B cell (primary cell): ENCODE measurements at regions not wholly inside any gene's neighbourhood (a gene's known extent, or its start where the extent isn't known, plus 50 kb on each side); places are given as distances from the start of the nearest gene placed in this dataset.

Source experiments
- ATAC-seq: fragments of 200-7000 bp; cut with Tn5 transposase; one replicate; pipeline ENCODE4 v1.10.0; 2021; ENCODE audit warnings: low read depth, mild to moderate bottlenecking, moderate number of reproducible peaks, moderate library complexity
- CTCF ChIA-PET: fragments of 350-600 bp; sonication (Branson Sonifier 250); formaldehyde crosslinking; loops from one replicate; lab custom pipeline; 2021; ENCODE audit warnings: antibody characterized with exemption, inconsistent platforms; lab: Charles Lee
- POLR2A ChIA-PET: fragments of 350-600 bp; sonication (Branson Sonifier 250); formaldehyde crosslinking; loops from one replicate; lab custom pipeline; 2021; ENCODE audit warnings: antibody characterized with exemption; lab: Charles Lee
- DNase-seq: peaks from one replicate; pipeline ENCODE4 v3.0.0; 2013
- H2AFZ ChIP-seq: 2 replicates; pipeline ENCODE4 v1.6.1; 2012; ENCODE audit warnings: mild to moderate bottlenecking, low read depth, low read length; ENCODE audit not compliant: insufficient read depth, poor library complexity, severe bottlenecking
- H3K27ac ChIP-seq, 2 donors: 1 replicate in 1 of 2; 2 replicates in 1 of 2; pipeline ENCODE4 v1.5.1; 2012 to 2013; ENCODE audit warnings: low read length in 2 of 2, mild to moderate bottlenecking in 2 of 2, moderate library complexity in 1 of 2
- H3K27me3 ChIP-seq, 4 experiments: fragments of 200-600 bp in 1 of 4; sonication (generic) in 1 of 4; replicated peaks in 1 of 4; 1 replicate in 2 of 4; 2 replicates in 2 of 4; pipeline versions ENCODE4 v1.6.1 to v1.7.0; 2013 to 2016; ENCODE audit warnings: low read length in 3 of 4, mild to moderate bottlenecking in 2 of 4, mixed read lengths in 1 of 4, moderate library complexity in 1 of 4; ENCODE audit not compliant: insufficient read depth in 4 of 4, control insufficient read depth in 3 of 4; ENCODE audit errors: control extremely low read depth in 1 of 4
- H3K36me3 ChIP-seq, 2 experiments: replicated peaks in 1 of 2; 1 replicate in 1 of 2; 2 replicates in 1 of 2; pipeline versions ENCODE4 v1.6.1 to v1.7.1; 2013; ENCODE audit warnings: low read length in 1 of 2; ENCODE audit not compliant: insufficient read depth in 2 of 2, control insufficient read depth in 1 of 2; ENCODE audit errors: control extremely low read depth in 1 of 2, extremely low read depth in 1 of 2
- H3K4me1 ChIP-seq, 2 donors: fragments of 200-600 bp in 1 of 2; sonication (generic) in 1 of 2; 1 replicate in 1 of 2; 2 replicates in 1 of 2; pipeline versions ENCODE4 v1.5.1 to v1.6.1; 2013 to 2017; ENCODE audit warnings: low read length in 2 of 2; ENCODE audit not compliant: control insufficient read depth in 2 of 2, insufficient read depth in 2 of 2
- H3K4me2 ChIP-seq: replicated peaks from 2 replicates; pipeline ENCODE3; 2012; ENCODE audit warnings: mild to moderate bottlenecking, low read depth, low read length; ENCODE audit not compliant: poor library complexity, severe bottlenecking
- H3K4me3 ChIP-seq, 5 experiments: fragments of 200-600 bp in 1 of 5; sonication (generic) in 1 of 5; 1 replicate in 3 of 5; 2 replicates in 2 of 5; pipeline versions ENCODE4 v1.5.1 to v1.7.0; 2011 to 2016; ENCODE audit warnings: low read length in 4 of 5, mild to moderate bottlenecking in 4 of 5, low read depth in 2 of 5, control low read depth in 1 of 5, moderate library complexity in 1 of 5; ENCODE audit not compliant: insufficient read depth in 1 of 5; ENCODE audit errors: control extremely low read depth in 1 of 5, extremely low read depth in 1 of 5
- H3K79me2 ChIP-seq: fragments of 200-600 bp; sonication (generic); one replicate; pipeline ENCODE4 v1.6.0; 2016; ENCODE audit warnings: low read length; ENCODE audit not compliant: control insufficient read depth, insufficient read depth
- H3K9ac ChIP-seq: fragments of 200-600 bp; sonication (generic); 2 replicates; pipeline ENCODE4 v1.6.1; 2017; ENCODE audit warnings: mild to moderate bottlenecking, low read length, moderate library complexity
- H3K9me3 ChIP-seq, 3 donors: one replicate each; pipeline versions ENCODE4 v1.6.1 to v1.7.1; 2013; ENCODE audit warnings: low read length in 2 of 3; ENCODE audit not compliant: control insufficient read depth in 2 of 3, insufficient read depth in 1 of 3; ENCODE audit errors: control extremely low read depth in 1 of 3
- H4K20me1 ChIP-seq: 2 replicates; pipeline ENCODE4 v1.6.0; 2012; ENCODE audit warnings: mild to moderate bottlenecking, low read length; ENCODE audit not compliant: insufficient read depth, control insufficient read depth, poor library complexity, severe bottlenecking
- H3K27ac Mint-ChIP-seq: one replicate; pipeline ENCODE4 v1.8.0; 2021; ENCODE audit warnings: mixed read lengths
- H3K27me3 Mint-ChIP-seq: one replicate; pipeline ENCODE4 v1.8.0; 2021; ENCODE audit warnings: mixed read lengths
- H3K4me1 Mint-ChIP-seq: one replicate; pipeline ENCODE4 v1.8.0; 2021; ENCODE audit warnings: mixed read lengths
- H3K4me3 Mint-ChIP-seq: one replicate; pipeline ENCODE4 v1.8.0; 2021; ENCODE audit warnings: mixed read lengths
- H3K9me3 Mint-ChIP-seq: one replicate; pipeline ENCODE4 v1.8.0; 2022; ENCODE audit warnings: mixed read lengths; ENCODE audit not compliant: insufficient read depth
- EZH2 ChIP-seq: IDR thresholded peaks from 2 replicates; pipeline ENCODE4 v1.6.1; 2012; ENCODE audit warnings: borderline replicate concordance, low read depth, mild to moderate bottlenecking, moderate library complexity, low read length; ENCODE audit not compliant: insufficient read depth, poor library complexity, severe bottlenecking
- WGBS: methylation state at CpG from one replicate; pipeline ENCODE4 v1.1.5; 2013; ENCODE audit warnings: missing lambda C conversion rate; ENCODE audit not compliant: insufficient coverage; 5-methylcytosine and 5-hydroxymethylcytosine counted together
- intact Hi-C: fragments of 100-400 bp; cut with micrococcal nuclease; formaldehyde crosslinking; loops from one replicate; pipeline ENCODE4 v1.10.0; 2022
- TF ChIP-seq, protein P1 (sequence below): fragments of 200-600 bp; IDR thresholded peaks from one replicate; pipeline ENCODE4 v1.8.0; 2022; ENCODE audit warnings: antibody characterized with exemption, mild to moderate bottlenecking

DNA sequence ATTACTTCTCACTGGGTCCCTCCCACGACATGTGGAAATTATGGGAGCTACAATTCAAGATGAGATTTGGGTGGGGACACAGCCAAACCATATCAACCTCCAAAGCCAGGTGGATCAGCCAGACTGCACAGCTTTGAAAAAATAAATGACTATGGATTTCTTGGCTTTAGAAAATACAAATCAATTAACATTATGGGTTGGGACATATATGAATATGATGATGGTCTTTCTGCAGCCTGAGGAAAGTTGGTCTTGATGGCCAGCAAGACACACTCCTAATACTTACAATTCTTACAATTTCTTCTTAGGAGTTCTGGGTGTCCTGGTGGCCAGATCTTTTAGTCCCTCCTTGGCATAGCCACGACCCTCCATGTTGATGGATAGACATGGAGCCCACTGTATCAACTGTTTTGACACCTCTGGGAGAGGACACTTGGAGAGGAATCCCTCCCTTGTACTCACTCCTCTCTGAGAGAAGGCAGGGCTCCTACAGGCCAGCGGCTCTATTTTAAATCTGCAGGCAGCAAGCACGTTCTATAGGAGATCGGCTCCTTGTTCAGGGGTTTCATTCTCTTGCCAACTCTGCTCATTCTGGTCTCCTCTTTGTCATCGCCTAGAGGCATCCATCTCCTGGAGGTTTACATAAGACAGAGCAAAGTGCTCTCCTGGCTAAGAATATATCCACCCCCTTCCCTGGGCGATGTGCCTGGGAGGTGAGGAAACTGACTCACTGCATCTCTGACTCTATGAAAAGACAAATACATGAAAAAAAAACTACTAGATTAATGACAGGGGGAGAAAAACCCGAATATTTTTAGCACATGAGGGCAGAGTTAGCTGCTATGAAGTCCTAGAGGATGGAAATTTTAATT is 145.9 kb downstream of the CARTPT start:
- no peak overlapping the region for H2AFZ ChIP-seq
- no peaks in the 10 kb centered on the region for H3K36me3 ChIP-seq
- ChIA-PET CTCF (no interaction called here), POLR2A (no interaction called here)
- H3K9me3 Mint-ChIP-seq = no peaks in the 10 kb centered on the region
- no peaks in the 10 kb centered on the region for H3K4me1 Mint-ChIP-seq
- no peak overlapping the region for H3K27ac ChIP-seq
- peaks cover 0 to 10% (median 0%) of the 10 kb centered on the region in 4 experiments for H3K27me3 ChIP-seq
- no peak for DNase-seq
- no peak overlapping the region for H3K4me3 ChIP-seq
- no peaks in the 10 kb centered on the region for H3K79me2 ChIP-seq
- H3K4me2 ChIP-seq = no peak overlapping the region
- peaks cover 26% of the 10 kb centered on the region for H3K27me3 Mint-ChIP-seq
- H3K27ac Mint-ChIP-seq = no peak overlapping the region
- no peaks in the 10 kb centered on the region for H4K20me1 ChIP-seq
- intact Hi-C loops = no loop called here
- H3K4me1 ChIP-seq = no peaks in the 10 kb centered on the region
- H3K4me3 Mint-ChIP-seq = no peak overlapping the region
- ATAC-seq = no peak
- WGBS = 95% methylated on average over 4 of the region's 8 CpGs
- H3K9me3 ChIP-seq = peaks cover 0 to 4% (median 0%) of the 10 kb centered on the region in 3 donors
- no peak overlapping the region for H3K9ac ChIP-seq
- no peak for TF ChIP-seq EZH2
- TF ChIP-seq, protein P1, sequence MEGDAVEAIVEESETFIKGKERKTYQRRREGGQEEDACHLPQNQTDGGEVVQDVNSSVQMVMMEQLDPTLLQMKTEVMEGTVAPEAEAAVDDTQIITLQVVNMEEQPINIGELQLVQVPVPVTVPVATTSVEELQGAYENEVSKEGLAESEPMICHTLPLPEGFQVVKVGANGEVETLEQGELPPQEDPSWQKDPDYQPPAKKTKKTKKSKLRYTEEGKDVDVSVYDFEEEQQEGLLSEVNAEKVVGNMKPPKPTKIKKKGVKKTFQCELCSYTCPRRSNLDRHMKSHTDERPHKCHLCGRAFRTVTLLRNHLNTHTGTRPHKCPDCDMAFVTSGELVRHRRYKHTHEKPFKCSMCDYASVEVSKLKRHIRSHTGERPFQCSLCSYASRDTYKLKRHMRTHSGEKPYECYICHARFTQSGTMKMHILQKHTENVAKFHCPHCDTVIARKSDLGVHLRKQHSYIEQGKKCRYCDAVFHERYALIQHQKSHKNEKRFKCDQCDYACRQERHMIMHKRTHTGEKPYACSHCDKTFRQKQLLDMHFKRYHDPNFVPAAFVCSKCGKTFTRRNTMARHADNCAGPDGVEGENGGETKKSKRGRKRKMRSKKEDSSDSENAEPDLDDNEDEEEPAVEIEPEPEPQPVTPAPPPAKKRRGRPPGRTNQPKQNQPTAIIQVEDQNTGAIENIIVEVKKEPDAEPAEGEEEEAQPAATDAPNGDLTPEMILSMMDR = no peak

DNA sequence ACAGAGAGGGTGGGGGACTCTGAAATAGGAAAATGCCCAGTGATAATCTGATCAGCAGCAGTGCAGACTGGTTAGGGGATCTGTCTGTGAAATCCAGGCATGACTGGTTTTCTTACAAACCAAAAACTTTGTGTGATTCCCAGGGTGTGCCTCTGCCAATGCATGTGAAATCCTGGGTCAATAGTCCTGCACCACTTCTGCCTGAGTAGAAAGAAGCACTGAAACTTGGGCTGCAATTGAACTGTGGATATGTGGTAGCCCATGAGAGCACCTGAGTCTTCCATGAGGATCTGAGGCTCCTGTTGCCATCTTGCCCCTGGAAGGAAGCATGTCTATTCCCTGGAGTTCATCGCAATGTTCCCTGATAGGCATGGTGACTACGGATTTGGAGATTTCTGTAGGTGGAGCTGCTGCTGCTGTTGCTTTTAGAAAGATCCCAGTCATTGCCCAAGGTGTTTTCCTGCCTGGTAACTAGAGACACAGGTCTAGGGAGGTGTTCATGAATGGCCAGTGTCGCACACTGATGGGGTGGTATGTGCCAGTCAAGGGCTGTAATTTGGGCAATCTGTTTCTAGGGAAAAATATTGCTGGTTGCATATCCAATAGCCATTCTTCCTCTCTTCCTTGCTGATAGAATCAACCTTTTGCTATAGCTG is 146.7 kb downstream of the CARTPT start:
- Mint-ChIP-seq H3K27me3 (peaks cover 26% of the 10 kb centered on the region), H3K9me3 (no peaks in the 10 kb centered on the region), H3K4me1 (no peaks in the 10 kb centered on the region), H3K4me3 (no peak overlapping the region), H3K27ac (no peak overlapping the region)
- Histone ChIP-seq H3K27me3 (peaks cover 0 to 8% (median 0%) of the 10 kb centered on the region in 4 experiments), H2AFZ (no peak overlapping the region), H3K79me2 (no peaks in the 10 kb centered on the region), H4K20me1 (no peaks in the 10 kb centered on the region), H3K9me3 (peaks cover 0 to 4% (median 0%) of the 10 kb centered on the region in 3 donors), H3K4me3 (no peak overlapping the region), H3K9ac (no peak overlapping the region), H3K4me1 (no peaks in the 10 kb centered on the region), H3K36me3 (no peaks in the 10 kb centered on the region), H3K4me2 (no peak overlapping the region), H3K27ac (no peak overlapping the region)
- intact Hi-C loops = no loop called here
- TF ChIP-seq, protein P1 = no peak
- no peak for TF ChIP-seq EZH2
- ATAC-seq (no peak), DNase-seq (no peak)
- POLR2A ChIA-PET = no interaction called here
- CTCF ChIA-PET = no interaction called here
- WGBS = 70% methylated on average over 2 of the region's 3 CpGs
